Brain microvascular endothelial cell (primary cell): ENCODE measurements at regions not wholly inside any gene's neighbourhood (a gene's known extent, or its start where the extent isn't known, plus 50 kb on each side); places are given as distances from the start of the nearest gene placed in this dataset.
A peak's percentile ranks its signal among the peaks of the same experiment; 100 is the strongest.

Experiments used
- DNase-seq: peaks from one replicate; pipeline ENCODE4 v3.0.0-alpha.2; 2020
- H3K27ac ChIP-seq: fragments of 250-450 bp; sonication (Bioruptor Pico); 2 replicates; pipeline ENCODE4 v1.5.1; 2020; ENCODE audit warnings: mild to moderate bottlenecking, moderate library complexity
- H3K27me3 ChIP-seq: fragments of 250-450 bp; sonication (Bioruptor Pico); replicated peaks from 2 replicates; pipeline ENCODE4 v1.5.1; 2020; ENCODE audit warnings: mild to moderate bottlenecking
- H3K36me3 ChIP-seq: fragments of 250-450 bp; sonication (Bioruptor Pico); replicated peaks from 2 replicates; pipeline ENCODE4 v1.5.1; 2020; ENCODE audit warnings: mild to moderate bottlenecking
- H3K4me3 ChIP-seq: 2 replicates; pipeline ENCODE4 v1.5.1; 2011; ENCODE audit warnings: low read depth, mild to moderate bottlenecking, control low read depth, low read length, moderate library complexity
- CTCF ChIP-seq: IDR thresholded peaks from 2 replicates; pipeline ENCODE4 v1.5.1; 2011; ENCODE audit warnings: low read depth, mild to moderate bottlenecking, moderate library complexity, low read length, control low read depth, inconsistent platforms; ENCODE audit errors: missing control alignments
- in situ Hi-C: cut with HindIII; loops from 2 replicates; pipeline ENCODE4 v1.10.0; 2017; ENCODE audit warnings: low sequenced_read_pairs, low pct_ligation_motif_present

- no peaks in the 10 kb centered on the region for H3K36me3 ChIP-seq
- H3K27me3 ChIP-seq = no peaks in the 10 kb centered on the region
- no peak overlapping the region for H3K4me3 ChIP-seq
- no peak overlapping the region for H3K27ac ChIP-seq
- TF ChIP-seq CTCF = no peak
- in situ Hi-C loops = no loop called here
- no peak for DNase-seq
Observed at GRCh38 chr9:115643948-115644727, 509.5 kb upstream of the PAPPA start.

GRCh38 chr9:115649991-115650472 lies 503.6 kb upstream of the PAPPA start:
- in situ Hi-C loops = no loop called here

GRCh38 chr9:115650768-115651167 lies 502.8 kb upstream of the PAPPA start:
- no peak for TF ChIP-seq CTCF
- Histone ChIP-seq H3K27ac (peak overlapping the region; percentile 99), H3K4me3 (no peak overlapping the region), H3K27me3 (no peaks in the 10 kb centered on the region), H3K36me3 (no peaks in the 10 kb centered on the region)
- peak; percentile 76 for DNase-seq
- in situ Hi-C loops = no loop called here

More at GRCh38 chr9:115649991-115650472, 503.6 kb upstream of the PAPPA start:
- peak overlapping the region; percentile 99 for H3K27ac ChIP-seq
- no peaks in the 10 kb centered on the region for H3K27me3 ChIP-seq
- H3K4me3 ChIP-seq = no peak overlapping the region
- H3K36me3 ChIP-seq = no peaks in the 10 kb centered on the region
- TF ChIP-seq CTCF = no peak
- DNase-seq = peak; percentile 100

GRCh38 chr9:115651461-115651860 lies 502.1 kb upstream of the PAPPA start:
- Histone ChIP-seq H3K4me3 (no peak overlapping the region), H3K36me3 (no peaks in the 10 kb centered on the region), H3K27me3 (no peaks in the 10 kb centered on the region), H3K27ac (peak overlapping the region; percentile 99)
- DNase-seq = no peak
- no peak for TF ChIP-seq CTCF
- in situ Hi-C loops = no loop called here

- peak; percentile 74 for DNase-seq
- Histone ChIP-seq H3K36me3 (no peaks in the 10 kb centered on the region), H3K27ac (peak overlapping the region; percentile 59), H3K27me3 (no peaks in the 10 kb centered on the region), H3K4me3 (no peak overlapping the region)
- in situ Hi-C loops = no loop called here
- TF ChIP-seq CTCF = no peak
Observed at GRCh38 chr9:115653171-115653606, 500.4 kb upstream of the PAPPA start.
